Stomach (tissue), 4 donors: ENCODE measurements at regions not wholly inside any gene's neighbourhood (a gene's known extent, or its start where the extent isn't known, plus 50 kb on each side); places are given as distances from the start of the nearest gene placed in this dataset.

Experiments used
- POLR2A ChIP-seq, 4 donors: fragments of 450-650 bp; IDR thresholded peaks; one replicate each; pipeline ENCODE4 v1.6.1; 2016; ENCODE audit warnings: antibody characterized with exemption in 4 of 4, control low read depth in 2 of 4, mild to moderate bottlenecking in 1 of 4, moderate library complexity in 1 of 4
- TF ChIP-seq, protein P1 (sequence below), 7 experiments: fragments of 450-650 bp in 4 of 7; fragments of 200-600 bp in 3 of 7; sonication (generic) in 3 of 7; IDR thresholded peaks; one replicate each; pipeline ENCODE4 v1.5.1; 2016 to 2019; ENCODE audit warnings: antibody characterized with exemption in 7 of 7, control low read depth in 2 of 7, mild to moderate bottlenecking in 1 of 7

DNA sequence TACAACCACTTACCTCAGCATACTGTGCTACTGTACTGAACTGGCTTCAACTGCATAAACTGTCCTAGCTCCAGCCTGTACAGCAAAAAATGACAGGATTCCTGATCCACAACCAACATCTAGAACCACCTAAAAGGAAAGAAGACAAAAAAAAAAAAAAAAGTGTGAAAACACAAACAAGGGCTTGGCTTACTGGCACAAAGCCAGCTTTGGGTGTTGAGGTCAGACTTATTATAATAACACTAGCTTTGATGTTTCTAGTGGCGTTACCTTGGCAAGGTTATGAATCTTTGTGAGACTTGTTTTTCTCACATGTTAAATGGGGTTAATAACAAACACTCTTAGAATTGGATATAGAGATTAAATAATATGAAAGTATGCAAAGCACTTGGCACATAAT, 148.5 kb upstream of the PUM3 start:
- TF ChIP-seq, protein P1, sequence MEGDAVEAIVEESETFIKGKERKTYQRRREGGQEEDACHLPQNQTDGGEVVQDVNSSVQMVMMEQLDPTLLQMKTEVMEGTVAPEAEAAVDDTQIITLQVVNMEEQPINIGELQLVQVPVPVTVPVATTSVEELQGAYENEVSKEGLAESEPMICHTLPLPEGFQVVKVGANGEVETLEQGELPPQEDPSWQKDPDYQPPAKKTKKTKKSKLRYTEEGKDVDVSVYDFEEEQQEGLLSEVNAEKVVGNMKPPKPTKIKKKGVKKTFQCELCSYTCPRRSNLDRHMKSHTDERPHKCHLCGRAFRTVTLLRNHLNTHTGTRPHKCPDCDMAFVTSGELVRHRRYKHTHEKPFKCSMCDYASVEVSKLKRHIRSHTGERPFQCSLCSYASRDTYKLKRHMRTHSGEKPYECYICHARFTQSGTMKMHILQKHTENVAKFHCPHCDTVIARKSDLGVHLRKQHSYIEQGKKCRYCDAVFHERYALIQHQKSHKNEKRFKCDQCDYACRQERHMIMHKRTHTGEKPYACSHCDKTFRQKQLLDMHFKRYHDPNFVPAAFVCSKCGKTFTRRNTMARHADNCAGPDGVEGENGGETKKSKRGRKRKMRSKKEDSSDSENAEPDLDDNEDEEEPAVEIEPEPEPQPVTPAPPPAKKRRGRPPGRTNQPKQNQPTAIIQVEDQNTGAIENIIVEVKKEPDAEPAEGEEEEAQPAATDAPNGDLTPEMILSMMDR (IDR thresholded peaks at IDR 0.05): no peak
- no peak for TF ChIP-seq POLR2A (IDR thresholded peaks at IDR 0.05)
